HG03103 (cell line): ENCODE measurements at regions not wholly inside any gene's neighbourhood (a gene's known extent, or its start where the extent isn't known, plus 50 kb on each side); places are given as distances from the start of the nearest gene placed in this dataset.
"Not testable (repeated sequence)": the region's sequence is repeated elsewhere in the genome, so short reads cannot be mapped to it uniquely, and the experiment has no call there.

Source experiments
- ATAC-seq: cut with Tn5 transposase; IDR thresholded peaks from one replicate; pipeline ENCODE4 v1.9.1; 2021; ENCODE audit warnings: low read depth; ENCODE audit not compliant: unreplicated experiment

DNA sequence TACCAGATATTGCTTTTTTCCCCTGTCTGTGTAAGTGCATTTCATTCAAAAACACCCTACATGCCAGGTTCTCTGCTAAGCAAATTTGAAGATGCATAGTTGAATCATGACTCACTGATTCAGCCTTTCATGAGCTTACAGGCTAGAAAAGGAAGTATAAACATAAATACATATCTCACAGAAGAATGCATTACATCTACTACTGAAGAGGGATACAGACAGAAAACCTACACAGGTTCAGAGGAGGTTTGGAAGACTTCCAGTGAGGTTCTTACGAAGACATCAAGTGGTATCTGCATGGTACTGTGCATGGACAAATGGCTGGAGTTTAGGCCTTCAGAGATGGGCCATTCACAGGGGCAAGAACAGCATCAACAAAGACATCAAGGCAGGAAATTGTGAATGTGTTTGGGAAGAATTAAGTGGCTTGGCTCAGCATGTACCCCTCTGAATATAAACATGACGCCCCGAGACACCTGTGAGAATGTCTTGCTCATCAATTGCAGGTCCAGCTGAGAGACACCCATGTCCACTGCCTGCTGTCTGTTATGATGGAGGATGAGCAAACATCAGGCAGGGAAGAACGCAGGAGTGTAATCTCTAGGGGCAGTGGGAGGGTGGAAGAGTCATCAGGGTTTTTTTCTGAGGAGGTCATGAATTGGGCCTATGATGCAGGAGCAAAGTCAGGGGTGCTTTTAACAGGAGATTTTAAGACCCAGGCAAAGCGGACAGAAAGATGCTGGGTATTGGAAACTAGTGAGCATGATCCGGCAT, 105.1 kb upstream of the GALNT15 start:
- no peak for ATAC-seq

DNA sequence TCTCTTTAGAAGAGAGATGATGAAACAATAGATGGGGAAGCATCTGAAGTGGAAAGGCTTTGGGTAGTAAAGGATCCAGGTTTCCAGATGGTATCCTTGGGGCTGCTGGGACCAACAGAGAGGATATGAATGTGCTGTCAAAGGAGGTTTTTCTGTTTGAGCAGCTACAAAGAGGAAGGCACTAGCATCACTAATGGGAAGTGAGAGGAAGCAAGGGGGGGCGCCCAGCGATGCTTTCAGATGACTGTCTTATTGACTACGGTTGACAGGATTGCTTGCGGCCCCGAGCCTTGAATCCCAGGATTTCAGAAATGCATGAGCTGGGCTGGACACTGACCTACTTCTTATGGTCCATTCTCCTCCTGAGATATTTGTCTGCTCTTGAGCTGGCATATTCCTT, 103.8 kb upstream of the GALNT15 start:
- no peak for ATAC-seq

- no peak for ATAC-seq
Measured at GRCh38 chr3:16071206-16071605, 103.3 kb upstream of the GALNT15 start.

DNA sequence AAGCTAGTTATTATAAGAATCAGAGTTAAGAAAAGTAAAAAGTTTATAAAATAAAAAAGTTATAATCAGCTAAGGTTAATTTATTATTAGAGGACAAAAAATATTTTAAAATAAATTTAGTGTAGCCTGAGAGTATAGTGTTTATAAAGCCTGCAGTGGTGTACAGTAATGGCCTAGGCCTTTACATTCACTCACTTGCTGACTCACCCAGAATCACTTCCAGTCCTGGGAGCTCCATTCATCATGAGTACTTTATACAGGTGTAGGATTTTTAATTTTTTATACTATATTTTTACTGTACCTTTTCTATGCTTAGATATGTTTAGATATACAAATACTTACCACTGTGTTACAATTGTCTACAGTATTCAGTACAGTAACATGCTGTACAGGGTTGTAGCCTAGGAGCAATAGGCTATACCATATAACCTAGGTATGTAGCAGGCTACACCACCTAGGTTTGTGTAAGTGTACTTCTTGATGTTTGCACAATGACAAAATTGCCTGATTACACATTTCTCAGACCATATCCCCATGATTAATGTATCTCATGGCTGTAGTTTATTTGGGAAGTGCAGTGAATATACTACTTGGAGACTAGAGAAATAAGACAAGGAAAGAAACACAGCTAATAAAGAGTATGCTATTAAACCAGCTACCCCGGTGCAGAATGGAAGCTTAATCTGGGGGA, 101.9 kb upstream of the GALNT15 start:
- no peak for ATAC-seq

- ATAC-seq: no peak
Measured at GRCh38 chr3:16073203-16073602, 101.3 kb upstream of the GALNT15 start.

GRCh38 chr3:16073990-16074671, 100.3 kb upstream of the GALNT15 start:
- not testable (repeated sequence) for ATAC-seq

GRCh38 chr3:16075647-16076046, 98.8 kb upstream of the GALNT15 start:
- no peak for ATAC-seq

GRCh38 chr3:16076564-16076963, 97.9 kb upstream of the GALNT15 start:
- ATAC-seq: no peak

DNA sequence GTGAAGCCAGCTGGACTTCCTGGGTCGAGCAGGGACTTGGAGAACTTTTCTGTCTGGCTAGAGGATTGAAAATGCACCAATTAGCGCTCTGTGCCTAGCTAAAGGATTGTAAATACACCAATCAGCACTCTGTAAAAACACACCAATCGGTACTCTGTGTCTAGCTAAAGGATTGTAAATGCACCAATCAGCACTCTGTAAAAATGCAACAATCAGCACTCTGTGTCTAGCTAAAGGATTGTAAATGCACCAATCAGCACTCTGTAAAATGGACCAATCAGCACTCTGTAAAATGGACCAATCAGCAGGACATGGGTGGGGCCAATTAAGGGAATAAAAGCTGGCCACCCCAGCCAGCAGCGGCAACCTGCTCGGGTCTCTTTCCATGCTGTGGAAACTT, 97.3 kb upstream of the GALNT15 start:
- ATAC-seq: not testable (repeated sequence)

DNA sequence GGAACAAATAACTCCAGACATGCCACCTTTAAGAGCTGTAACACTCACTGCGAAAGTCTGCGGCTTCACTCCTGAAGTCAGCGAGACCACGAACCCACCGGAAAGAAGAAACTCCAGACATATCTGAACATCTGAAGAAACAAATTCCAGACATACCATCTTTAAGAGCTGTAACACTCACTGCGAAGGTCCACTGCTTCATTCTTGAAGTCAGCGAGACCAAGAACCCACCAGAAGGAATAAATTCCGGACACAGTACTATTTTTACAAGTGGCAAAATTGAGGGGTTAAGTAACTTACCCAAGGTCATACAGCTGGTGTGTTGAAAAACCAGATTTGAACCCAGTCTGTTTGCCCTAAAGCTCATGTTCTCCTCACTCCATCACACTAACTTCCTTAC, 96.8 kb upstream of the GALNT15 start:
- not testable (repeated sequence) for ATAC-seq

DNA sequence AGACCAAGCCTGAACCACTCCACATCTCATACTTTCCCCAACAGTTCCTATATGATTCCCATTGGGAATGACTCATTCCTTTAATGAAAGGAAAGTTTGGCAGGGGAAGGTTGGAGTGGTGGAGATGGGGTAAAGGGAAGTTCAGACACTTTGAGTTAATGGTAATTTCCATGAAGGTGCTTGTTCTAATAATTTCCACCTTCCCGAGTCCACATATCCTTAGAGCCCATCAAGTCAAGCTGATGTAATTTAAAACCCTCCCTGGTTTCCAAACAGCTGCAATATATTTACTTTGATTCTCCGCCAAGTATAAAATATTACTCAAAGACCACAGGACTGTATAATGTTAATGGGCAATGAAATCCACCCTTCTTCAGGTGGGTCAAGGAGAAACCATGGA, 95.0 kb upstream of the GALNT15 start:
- ATAC-seq: no peak

DNA sequence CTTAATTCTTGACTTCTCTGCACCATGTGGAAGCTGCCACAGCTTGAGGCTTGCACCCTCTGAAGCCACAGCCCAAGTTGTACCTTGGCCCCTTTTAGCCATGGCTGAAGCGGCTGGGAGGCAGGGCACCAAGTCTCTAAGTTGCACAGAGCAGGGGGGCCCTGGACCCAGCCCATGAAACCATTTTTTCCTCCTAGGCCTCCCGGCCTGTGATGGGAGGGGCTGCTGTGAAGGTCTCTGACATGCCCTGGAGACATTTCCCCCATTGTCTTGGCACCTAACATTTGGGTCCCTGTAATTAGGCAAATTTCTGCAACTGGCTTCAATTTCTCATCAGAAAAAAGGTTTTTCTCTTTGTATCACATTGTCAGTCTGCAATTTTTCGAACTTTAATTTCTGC, 92.8 kb upstream of the GALNT15 start:
- ATAC-seq: no peak

- no peak for ATAC-seq
Measured at GRCh38 chr3:16084887-16085286, 89.6 kb upstream of the GALNT15 start.

DNA sequence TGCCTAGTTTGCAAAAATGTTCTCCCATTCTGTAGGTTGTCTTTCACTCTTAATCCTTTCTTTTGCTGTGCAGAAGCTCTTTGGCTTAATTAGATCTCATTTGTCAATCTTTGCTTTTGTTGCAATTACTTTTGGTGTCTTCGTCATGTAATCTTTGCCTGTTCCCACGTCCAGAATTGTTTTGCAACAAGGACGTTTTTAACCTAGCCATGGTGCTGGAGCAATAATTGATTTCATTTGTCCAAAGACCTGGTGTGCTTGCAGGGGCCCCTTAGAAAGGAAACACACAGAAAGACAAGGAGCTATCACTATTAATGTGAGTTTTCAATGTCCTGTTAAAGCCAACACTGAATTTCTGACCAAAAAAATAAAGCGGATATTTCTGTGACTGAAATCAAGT, 89.1 kb upstream of the GALNT15 start:
- no peak for ATAC-seq

GRCh38 chr3:16085884-16086608, 88.4 kb upstream of the GALNT15 start:
- ATAC-seq: no peak

DNA sequence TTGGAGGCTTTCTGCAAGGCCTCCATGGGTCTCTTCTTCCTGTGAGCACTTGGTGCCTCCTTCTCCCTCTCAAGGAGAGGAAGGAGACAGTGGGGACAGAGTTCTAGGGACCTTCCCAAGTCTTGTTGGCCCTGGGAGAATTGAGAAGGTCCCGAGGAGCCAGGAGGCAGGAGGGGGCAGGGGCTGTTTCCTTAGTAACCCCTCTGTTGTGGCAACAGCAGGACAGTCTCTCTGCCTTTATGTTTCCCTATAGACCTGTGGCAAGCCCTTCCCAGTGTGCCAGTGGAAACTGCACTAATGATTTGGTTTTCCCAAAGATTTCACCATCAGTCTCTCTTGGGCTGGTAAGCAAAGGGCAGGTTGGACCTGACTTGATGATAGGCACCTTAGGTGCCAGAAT, 87.8 kb upstream of the GALNT15 start:
- no peak for ATAC-seq

DNA sequence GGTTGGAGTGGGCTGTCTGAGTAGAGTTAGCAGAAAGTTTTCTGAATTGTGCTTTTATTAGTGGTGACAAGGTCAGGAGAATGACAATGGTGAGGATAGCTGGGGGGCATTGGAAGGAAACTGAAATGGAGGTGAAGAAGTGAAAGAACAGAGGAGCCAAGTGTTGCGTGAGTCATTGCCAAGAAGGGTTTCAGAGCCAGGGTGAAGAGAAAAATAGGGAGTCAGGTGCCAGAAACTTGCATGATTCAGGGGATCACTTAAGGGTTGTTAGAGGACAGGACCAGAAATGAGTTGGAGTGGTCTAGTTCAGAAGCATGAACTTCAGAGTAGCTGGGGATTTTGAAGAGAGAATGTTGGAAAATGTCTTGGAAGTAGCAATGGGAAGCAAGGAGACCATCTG, 86.0 kb upstream of the GALNT15 start:
- ATAC-seq: no peak

GRCh38 chr3:16089521-16089920, 85.0 kb upstream of the GALNT15 start:
- no peak for ATAC-seq

DNA sequence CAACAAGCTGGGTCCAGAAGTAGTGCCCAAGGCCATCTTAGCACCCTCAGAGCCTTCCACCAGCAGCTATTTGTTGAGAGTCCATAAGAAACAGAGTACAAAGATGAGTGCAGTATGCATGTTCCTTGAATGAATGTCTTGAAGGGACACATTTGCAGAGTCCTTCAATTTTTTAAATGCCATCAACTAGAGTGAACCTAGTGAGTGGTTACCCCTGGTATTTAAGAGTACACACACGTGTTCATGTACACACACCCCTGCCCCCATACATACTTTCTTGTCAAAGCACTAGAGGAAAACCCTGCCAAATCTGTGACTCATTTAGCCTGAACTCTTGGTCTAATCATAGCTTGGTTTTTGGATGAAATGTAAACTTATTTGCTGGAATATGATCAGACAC, 84.5 kb upstream of the GALNT15 start:
- no peak for ATAC-seq

DNA sequence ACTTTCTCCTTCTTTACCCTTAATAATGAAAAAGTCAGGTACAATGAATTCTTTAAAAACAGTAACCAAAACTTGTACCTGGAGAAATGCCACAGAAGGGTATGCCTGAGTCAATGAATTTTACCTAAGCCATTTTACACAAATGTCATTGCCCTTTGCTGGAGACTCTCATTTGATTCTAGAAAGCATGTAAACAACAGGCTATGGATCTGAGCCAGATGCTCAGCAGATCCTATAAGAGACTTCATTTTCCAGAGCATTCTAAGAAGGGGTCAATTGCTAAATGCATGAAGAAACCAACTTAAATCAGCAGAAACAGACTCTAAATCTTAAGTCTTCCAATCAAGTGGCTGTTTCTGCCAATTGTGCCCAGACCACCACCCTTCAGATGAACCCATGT, 83.8 kb upstream of the GALNT15 start:
- ATAC-seq: no peak

GRCh38 chr3:16092923-16093322, 81.6 kb upstream of the GALNT15 start:
- no peak for ATAC-seq
